Omental fat pad (tissue), 3 donors: ENCODE measurements at regions not wholly inside any gene's neighbourhood (a gene's known extent, or its start where the extent isn't known, plus 50 kb on each side); places are given as distances from the start of the nearest gene placed in this dataset.

Experiments
- ATAC-seq: fragments of 150-250 bp; one replicate; pipeline ENCODE4 v1.9.1; 2016; ENCODE audit warnings: mild to moderate bottlenecking, moderate library complexity; ENCODE audit not compliant: low FRiP score
- DNase-seq: peaks from one replicate; pipeline ENCODE4 v3.0.0-alpha.2; 2019; ENCODE audit warnings: low spot score
- TF ChIP-seq, protein P1 (sequence below), 3 donors: fragments of 450-650 bp; IDR thresholded peaks; one replicate each; pipeline ENCODE4 v1.5.1; 2016 to 2017; ENCODE audit warnings: antibody characterized with exemption in 3 of 3, mild to moderate bottlenecking in 3 of 3, moderate library complexity in 2 of 3

DNA sequence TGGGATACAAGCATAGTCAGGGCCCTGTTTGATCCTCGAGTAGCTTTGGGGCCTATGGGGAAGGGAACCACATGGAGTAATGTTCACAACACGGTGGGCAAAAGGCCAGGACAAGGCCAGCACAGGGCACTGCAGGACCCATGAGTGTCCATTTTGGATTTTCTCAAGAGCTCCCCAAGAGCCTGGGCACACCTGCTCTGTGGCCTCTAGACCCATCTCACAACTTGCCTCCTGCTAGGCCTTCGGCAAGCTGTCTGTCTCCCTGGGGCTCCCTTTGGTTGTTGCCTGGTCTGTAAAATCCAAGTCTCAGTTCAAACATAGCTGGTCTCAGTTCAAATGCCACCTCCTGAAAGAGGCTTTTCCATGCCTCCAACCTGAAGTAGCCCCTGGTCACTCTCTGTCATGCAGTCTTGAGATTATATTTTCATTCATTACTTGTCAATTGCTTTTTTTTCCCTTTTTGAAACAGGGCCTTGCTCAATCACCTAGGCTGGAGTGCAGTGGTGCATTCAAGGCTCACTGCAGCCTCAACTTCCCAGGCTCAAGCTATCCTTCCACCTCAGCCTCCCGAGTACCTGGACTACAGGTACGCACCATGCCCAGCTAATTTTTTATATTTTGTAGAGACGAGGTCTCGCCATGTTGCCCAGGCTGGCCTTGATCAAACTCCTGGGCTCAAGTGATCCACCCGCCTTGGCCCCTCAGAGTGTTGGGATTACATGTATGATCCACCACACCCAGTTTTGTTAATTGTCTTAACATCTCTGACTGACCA is 107.4 kb downstream of the MATN1 start:
- no peak for DNase-seq
- TF ChIP-seq, protein P1, sequence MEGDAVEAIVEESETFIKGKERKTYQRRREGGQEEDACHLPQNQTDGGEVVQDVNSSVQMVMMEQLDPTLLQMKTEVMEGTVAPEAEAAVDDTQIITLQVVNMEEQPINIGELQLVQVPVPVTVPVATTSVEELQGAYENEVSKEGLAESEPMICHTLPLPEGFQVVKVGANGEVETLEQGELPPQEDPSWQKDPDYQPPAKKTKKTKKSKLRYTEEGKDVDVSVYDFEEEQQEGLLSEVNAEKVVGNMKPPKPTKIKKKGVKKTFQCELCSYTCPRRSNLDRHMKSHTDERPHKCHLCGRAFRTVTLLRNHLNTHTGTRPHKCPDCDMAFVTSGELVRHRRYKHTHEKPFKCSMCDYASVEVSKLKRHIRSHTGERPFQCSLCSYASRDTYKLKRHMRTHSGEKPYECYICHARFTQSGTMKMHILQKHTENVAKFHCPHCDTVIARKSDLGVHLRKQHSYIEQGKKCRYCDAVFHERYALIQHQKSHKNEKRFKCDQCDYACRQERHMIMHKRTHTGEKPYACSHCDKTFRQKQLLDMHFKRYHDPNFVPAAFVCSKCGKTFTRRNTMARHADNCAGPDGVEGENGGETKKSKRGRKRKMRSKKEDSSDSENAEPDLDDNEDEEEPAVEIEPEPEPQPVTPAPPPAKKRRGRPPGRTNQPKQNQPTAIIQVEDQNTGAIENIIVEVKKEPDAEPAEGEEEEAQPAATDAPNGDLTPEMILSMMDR (IDR thresholded peaks at IDR 0.05), result no peak
- no peak for ATAC-seq

DNA sequence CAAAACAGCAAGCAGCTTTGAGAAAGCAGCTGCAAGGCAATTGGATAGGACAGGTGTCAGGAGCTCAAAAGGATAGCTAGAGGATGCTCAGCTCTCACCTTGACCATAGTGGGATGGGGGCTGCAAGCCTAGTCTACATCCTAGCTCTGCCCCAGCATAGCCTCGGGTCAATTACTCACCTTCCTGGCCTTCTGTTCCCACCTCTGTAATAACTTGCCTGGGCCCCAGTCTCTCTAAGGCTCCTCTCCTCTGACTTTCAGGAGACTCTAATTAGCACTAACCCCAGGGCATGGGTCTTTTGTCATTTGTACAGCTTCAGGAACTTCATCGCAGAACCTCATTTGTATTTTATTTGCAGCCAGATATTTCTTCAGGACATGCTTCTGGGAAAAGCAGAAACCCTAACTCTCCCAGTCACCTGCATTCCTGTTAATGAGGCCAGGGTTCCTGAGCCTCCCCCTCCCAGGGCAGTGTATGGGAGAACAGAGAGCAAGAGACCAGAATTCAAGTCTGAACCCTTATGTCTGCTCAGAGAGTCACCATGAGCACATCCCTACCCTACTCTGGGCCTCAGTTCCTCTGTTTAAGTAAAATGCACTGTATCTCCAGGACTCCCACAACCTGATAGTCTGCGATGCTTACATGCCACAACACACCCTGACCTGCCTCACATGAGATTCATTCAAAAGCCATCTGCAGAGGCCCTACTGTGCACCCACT is 108.1 kb downstream of the MATN1 start:
- no peak for ATAC-seq
- TF ChIP-seq, protein P1 (IDR thresholded peaks at IDR 0.05), result no peak
- DNase-seq, result no peak

DNA sequence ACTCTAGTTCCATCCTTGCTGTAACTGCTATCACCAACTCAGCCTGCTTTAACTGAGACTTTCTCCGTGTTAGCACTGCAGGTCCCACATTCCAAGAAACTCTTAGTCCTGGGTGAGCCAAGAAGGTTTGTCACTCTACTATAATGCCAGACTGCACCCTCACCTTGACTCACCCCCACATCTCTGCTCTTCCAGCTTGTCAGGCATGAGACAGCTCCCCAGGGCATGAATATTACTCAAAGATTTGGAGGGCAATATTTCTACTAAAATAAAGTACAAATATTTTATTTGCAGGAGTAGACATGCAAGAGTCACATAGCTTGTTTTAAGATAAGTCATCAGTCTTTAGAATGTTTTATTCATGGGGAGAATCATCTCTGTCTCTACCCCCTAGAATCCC is 110.2 kb downstream of the MATN1 start:
- ATAC-seq (no peak), DNase-seq (no peak)
- TF ChIP-seq, protein P1 (IDR thresholded peaks at IDR 0.05), result no peak

DNA sequence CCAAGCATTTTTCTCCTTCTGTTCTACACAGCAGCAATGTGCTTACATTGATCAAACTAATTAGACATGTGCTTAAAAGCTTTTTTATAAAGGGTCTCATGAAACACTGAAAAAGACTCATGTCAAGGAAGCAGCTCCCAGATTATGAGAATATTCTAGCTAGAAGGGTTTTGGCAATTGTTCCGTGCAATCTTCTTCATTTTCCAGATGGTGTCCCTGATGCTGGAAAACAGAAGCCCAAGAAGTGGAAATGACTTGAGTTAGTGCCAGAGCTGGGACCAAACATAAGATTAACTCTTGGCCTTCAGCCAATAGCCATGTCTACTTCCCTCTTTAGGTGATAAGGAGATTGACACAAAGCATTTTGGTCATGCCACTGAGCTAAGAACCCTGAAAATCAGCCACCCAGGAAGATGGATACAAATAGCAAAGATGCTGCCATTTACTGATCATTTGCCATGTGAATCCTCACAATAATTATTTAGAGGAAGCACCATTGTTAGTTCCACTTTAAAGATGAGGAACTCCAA is 110.8 kb downstream of the MATN1 start:
- ATAC-seq (no peak), DNase-seq (no peak)
- TF ChIP-seq, protein P1 (IDR thresholded peaks at IDR 0.05), result no peak

DNA sequence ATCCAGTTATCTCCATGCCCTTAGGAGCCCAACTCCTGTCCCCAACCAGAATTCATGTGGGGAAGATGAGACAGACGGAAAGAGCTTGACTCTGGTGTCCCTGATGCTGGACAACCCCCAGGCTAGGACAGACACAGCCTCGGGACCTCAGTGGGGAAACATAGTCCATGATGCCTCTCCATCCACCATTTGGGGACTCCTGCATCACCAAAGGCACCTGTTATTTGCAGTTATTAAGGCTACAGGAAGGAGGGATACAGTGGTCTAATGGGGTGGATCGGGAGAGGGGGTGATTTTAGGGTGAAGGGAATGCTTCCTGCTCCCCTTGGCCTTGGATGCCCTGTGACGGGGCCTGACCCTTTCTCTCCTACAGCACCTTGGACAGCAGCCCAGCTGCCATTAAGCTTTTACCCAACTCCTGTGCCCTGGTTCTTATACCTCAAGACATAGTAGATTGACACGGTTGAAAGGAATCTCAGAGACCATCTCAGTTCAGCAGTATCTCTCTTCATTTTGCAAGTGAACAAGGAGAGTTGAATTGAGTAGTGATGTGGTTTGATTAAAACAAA is 111.6 kb downstream of the MATN1 start:
- TF ChIP-seq, protein P1 (IDR thresholded peaks at IDR 0.05), result no peak
- DNase-seq (no peak), ATAC-seq (no peak)

DNA sequence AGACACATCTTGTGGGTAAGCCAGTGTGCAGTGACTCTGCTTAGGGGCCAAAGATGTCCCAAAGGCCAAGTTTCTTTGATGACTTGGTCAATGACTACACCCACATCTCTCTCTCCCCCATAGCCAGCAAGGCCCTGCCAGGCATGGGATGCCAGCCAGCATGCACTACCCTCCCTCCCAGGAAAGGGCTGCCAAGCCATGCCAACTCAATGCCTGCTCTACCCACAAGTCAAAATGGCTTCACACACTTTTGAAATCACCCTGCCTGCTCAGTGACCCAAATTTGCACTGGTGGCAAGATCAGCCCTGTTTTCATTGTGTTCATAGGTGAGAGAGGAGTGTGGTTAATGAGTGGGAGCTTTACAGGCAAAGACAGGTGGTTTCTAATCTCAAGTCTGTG is 112.5 kb downstream of the MATN1 start:
- DNase-seq, result no peak
- TF ChIP-seq, protein P1 (IDR thresholded peaks at IDR 0.05), result no peak
- no peak for ATAC-seq
